ENCODE measurements at regions not wholly inside any gene's neighbourhood (a gene's known extent, or its start where the extent isn't known, plus 50 kb on each side); places are given as distances from the start of the nearest gene placed in this dataset.

DNA sequence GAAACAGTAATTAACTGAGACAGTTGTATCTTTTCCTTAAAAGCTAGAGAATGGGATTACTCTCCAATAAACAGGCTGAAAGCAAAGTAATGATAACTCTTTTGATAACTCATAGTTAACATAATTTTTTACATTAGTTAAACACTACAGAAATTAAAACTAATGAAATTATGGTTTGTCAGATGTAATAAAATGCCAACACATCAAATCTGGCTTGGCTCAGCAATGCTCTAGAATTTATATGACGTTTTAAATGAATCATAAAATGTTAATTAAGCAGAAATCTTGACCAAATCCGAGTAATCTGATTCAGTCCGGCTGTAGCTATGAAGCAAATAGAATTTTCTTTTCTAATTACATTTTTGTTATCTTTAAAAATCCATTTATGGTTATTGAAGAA, 244.2 kb upstream of the NR3C2 start:
- no peak for TF ChIP-seq YY1 (IDR thresholded peaks at IDR 0.05; ENCODE audit: insufficient read depth, insufficient read length)
- no peak for TF ChIP-seq ZNF274 (IDR thresholded peaks at IDR 0.05; ENCODE audit: low read depth, low read length)
- no peak for TF ChIP-seq SUZ12 (IDR thresholded peaks at IDR 0.05; ENCODE audit: extremely low read depth, insufficient read depth, insufficient read length)

All from NT2/D1 (cell line).